IPS-15b (cell line): ENCODE measurements at regions not wholly inside any gene's neighbourhood (a gene's known extent, or its start where the extent isn't known, plus 50 kb on each side); places are given as distances from the start of the nearest gene placed in this dataset.

ENCODE experiments used
- H3K27me3 ChIP-seq: one replicate; pipeline ENCODE4 v1.6.1; 2013; ENCODE audit warnings: low read length; ENCODE audit not compliant: control insufficient read depth, insufficient read depth
- H3K36me3 ChIP-seq: one replicate; pipeline ENCODE4 v1.6.1; 2013; ENCODE audit warnings: low read length; ENCODE audit not compliant: control insufficient read depth, insufficient read depth
- H3K4me1 ChIP-seq: one replicate; pipeline ENCODE4 v1.6.1; 2013; ENCODE audit warnings: mild to moderate bottlenecking, low read length; ENCODE audit not compliant: control insufficient read depth, insufficient read depth
- H3K4me3 ChIP-seq: one replicate; pipeline ENCODE4 v1.5.1; 2013; ENCODE audit warnings: low read depth, low read length
- H3K9ac ChIP-seq: one replicate; pipeline ENCODE4 v1.6.1; 2013; ENCODE audit warnings: low read depth, mild to moderate bottlenecking, low read length
- H3K9me3 ChIP-seq: one replicate; pipeline ENCODE4 v1.6.1; 2013; ENCODE audit warnings: mild to moderate bottlenecking, low read length; ENCODE audit not compliant: control insufficient read depth, insufficient read depth

GRCh38 chr3:43971486-43971885 lies 270.2 kb upstream of the TOPAZ1 start:
- no peak overlapping the region for H3K4me3 ChIP-seq
- H3K36me3 ChIP-seq: no peaks in the 10 kb centered on the region
- no peak overlapping the region for H3K9ac ChIP-seq
- H3K4me1 ChIP-seq: peaks cover 19% of the 10 kb centered on the region
- H3K9me3 ChIP-seq: no peaks in the 10 kb centered on the region
- no peaks in the 10 kb centered on the region for H3K27me3 ChIP-seq

DNA sequence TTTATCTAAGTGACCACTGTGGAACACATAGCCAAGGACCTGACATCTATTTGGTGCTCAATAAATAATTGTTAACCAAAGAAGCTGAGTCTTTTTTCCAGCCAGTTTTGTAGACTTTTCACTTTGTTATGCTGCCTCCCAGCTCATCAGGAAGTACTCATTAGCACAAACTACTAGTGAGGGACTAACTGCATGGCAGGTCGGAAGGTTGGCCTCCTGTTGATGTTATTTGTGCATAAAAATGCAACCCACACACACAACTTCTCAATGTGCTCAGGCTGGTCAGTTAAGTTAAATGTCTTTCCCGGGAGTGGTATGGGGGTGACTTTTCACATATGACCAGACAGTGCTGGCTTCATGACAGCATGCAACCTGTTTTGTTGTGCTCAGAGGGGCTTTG lies 263.0 kb upstream of the TOPAZ1 start:
- no peak overlapping the region for H3K4me3 ChIP-seq
- no peaks in the 10 kb centered on the region for H3K27me3 ChIP-seq
- no peaks in the 10 kb centered on the region for H3K36me3 ChIP-seq
- H3K9ac ChIP-seq: no peak overlapping the region
- H3K4me1 ChIP-seq: peaks cover 8% of the 10 kb centered on the region
- no peaks in the 10 kb centered on the region for H3K9me3 ChIP-seq

DNA sequence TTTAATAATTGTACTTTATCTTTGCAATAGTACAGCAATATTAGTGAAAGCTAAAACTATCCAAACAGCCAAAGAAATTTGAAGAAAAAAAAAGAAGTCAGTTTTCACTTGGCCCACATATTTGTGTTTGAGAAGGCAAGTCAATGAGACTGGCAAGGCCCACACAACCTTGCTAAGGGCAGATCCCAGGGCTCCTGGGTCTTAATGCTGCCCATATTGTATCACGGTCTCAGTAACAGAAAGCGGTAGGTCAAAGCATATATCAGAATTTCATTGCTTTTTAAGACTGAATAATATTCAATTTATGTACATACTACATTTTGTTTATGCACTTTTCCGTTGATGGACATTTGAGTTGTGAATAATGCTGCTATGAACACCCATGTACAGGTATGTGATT lies 262.0 kb upstream of the TOPAZ1 start:
- Histone ChIP-seq H3K9me3 (no peaks in the 10 kb centered on the region), H3K4me3 (no peak overlapping the region), H3K36me3 (no peaks in the 10 kb centered on the region), H3K4me1 (peaks cover 8% of the 10 kb centered on the region), H3K9ac (no peak overlapping the region), H3K27me3 (no peaks in the 10 kb centered on the region)

DNA sequence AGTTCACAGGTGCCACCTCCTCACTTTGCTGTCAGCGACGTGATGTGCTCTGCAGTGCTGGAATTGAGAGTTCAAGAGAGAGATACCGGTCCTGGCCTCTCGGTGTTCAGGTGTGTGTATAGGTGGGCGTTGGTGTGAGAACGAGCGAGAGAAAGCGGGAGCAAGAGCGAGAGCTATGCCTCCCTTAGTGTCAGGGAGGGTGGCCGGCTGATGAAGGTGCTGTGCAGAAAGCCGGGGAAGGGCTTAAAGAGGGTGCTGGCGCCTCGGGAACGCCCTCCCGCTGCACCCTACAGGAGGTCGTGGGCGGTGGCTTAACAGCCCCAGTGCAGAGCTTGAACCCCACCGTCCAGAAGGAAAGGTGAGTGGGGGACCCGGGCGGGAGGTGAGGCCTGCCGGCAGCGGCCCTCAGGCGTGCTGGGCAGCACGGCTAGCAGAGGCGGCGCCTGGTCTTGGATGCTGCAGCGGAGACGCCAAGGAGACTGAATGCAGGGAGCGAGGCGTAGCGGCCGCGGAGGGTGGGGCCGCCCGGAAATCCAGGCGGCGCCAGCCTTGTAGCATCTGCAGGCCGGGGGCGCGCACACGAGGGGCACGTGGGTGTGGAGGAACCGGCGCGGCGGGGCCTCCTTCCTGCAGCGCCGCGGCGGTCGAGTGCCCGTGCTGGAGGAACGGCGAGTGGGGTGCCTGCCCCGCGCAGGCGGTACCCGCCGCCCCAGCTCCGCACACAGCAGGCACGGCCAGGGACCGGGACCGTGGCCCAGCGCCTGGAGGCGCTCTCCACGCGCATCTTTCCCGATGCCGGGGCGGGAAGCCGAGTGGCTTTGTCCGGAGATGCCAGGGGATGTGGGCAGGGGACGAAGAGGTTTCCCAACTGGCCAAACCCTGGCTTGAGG lies 246.8 kb upstream of the TOPAZ1 start:
- Histone ChIP-seq H3K27me3 (peaks cover 68% of the 10 kb centered on the region), H3K4me3 (peak overlapping the region; percentile 87), H3K4me1 (peaks cover 6% of the 10 kb centered on the region), H3K9ac (no peak overlapping the region), H3K36me3 (no peaks in the 10 kb centered on the region), H3K9me3 (no peaks in the 10 kb centered on the region)

DNA sequence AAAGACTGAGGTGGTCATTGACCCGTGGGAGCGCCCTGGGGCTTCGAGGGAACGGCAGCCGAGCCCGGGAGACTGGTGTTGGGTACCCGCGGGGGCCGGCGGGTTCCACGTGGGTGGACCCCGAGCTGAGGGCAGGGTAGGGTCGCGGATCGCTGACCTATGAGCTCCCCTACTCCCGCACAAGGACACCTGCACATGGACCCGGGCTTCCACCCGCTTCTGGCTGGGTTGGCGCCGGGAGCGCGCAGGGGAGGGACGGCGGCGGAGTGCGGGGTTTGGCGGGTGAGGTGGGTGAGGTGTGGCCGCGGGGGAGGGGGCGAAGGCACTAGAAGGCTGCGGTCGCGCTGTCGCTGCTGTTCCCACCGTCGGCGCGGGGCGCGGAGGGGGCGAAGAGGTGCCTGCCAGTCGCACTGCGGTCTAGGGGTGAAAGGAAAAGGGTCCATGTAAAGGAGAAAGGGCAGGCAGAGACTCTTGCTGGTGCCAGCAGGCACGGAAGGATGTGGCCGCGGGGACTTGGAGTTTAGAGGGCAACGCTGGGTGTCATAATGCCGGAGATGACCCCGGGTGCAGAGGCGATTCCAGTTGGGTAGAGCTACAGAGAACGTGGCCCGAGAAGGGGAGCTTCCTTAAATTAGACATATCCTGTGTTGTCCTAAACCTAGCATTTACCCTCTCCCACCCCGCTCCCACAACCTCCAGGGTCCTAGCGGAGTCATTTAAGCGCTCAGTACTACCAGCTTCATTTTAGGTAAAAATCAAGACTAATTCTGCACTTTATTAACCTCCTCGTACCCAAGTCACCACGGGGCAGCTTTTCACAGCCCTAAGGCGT lies 245.9 kb upstream of the TOPAZ1 start:
- peak overlapping the region; percentile 87 for H3K4me3 ChIP-seq
- H3K9ac ChIP-seq: no peak overlapping the region
- H3K9me3 ChIP-seq: no peaks in the 10 kb centered on the region
- H3K27me3 ChIP-seq: peaks cover 69% of the 10 kb centered on the region
- H3K36me3 ChIP-seq: no peaks in the 10 kb centered on the region
- H3K4me1 ChIP-seq: peaks cover 8% of the 10 kb centered on the region

- peaks cover 69% of the 10 kb centered on the region for H3K27me3 ChIP-seq
- peak overlapping the region; percentile 87 for H3K4me3 ChIP-seq
- H3K36me3 ChIP-seq: no peaks in the 10 kb centered on the region
- H3K9ac ChIP-seq: peak overlapping the region; percentile 60
- peaks cover 13% of the 10 kb centered on the region for H3K4me1 ChIP-seq
- no peaks in the 10 kb centered on the region for H3K9me3 ChIP-seq
Measured at GRCh38 chr3:43996379-43997301, 245.0 kb upstream of the TOPAZ1 start.

- Histone ChIP-seq H3K36me3 (no peaks in the 10 kb centered on the region), H3K4me3 (peak overlapping the region; percentile 87), H3K4me1 (peaks cover 13% of the 10 kb centered on the region), H3K27me3 (peaks cover 71% of the 10 kb centered on the region), H3K9me3 (no peaks in the 10 kb centered on the region), H3K9ac (no peak overlapping the region)
Measured at GRCh38 chr3:43997316-43997715, 244.4 kb upstream of the TOPAZ1 start.

GRCh38 chr3:43997788-43998369 lies 243.8 kb upstream of the TOPAZ1 start:
- Histone ChIP-seq H3K9me3 (no peaks in the 10 kb centered on the region), H3K36me3 (no peaks in the 10 kb centered on the region), H3K27me3 (peaks cover 69% of the 10 kb centered on the region), H3K9ac (no peak overlapping the region), H3K4me3 (peak overlapping the region; percentile 87), H3K4me1 (peaks cover 16% of the 10 kb centered on the region)

- Histone ChIP-seq H3K36me3 (no peaks in the 10 kb centered on the region), H3K27me3 (peaks cover 64% of the 10 kb centered on the region), H3K4me1 (peaks cover 16% of the 10 kb centered on the region), H3K4me3 (peak overlapping the region; percentile 87), H3K9me3 (no peaks in the 10 kb centered on the region), H3K9ac (peak overlapping the region; percentile 81)
Measured at GRCh38 chr3:43998370-43998835, 243.3 kb upstream of the TOPAZ1 start.

DNA sequence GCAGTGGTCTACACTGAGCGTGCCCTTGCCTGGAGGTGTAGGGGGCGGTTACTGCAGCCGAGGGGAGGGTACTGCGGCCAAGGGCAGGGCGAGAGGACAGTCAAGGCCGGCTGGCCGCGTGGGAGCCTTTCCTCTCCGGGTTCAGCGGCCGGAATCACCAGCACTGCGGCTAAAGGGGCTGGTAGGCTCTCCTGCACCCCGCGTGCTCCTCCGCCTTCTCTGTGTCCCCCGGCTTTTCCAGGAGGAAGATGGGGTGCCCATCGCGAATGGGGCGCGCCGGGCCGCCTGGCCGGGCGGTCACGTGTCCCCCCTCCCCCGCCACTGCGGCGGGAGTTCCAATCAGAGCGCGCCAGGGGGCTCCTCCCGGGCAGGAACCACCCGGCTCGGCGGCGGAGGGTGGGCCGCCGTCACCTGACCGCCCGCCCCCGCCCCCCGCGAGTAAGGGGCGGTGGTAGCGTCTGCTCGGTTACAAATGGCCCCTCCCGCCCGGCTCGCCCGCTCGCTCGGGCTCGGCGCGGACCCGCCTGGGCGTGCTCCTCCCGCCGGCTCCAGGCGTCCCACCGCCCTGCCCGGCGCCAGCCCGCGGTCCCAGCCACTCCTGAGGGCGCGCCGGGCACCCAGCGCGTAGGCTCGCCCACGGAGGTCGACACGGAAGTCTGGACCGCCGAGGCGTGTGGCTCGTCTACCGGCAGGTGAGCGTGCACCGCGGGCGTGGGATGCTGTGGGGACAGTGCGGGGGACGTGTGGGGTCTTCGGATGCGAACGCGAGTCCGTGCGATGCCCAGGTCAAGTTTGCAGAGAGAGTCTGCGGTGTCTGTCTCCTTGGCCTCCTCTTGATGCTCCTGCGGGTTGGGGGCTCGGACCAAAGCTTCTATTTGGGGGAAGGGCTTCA lies 242.6 kb upstream of the TOPAZ1 start:
- H3K36me3 ChIP-seq: no peaks in the 10 kb centered on the region
- H3K4me1 ChIP-seq: peaks cover 15% of the 10 kb centered on the region
- H3K9ac ChIP-seq: peak overlapping the region; percentile 81
- peaks cover 57% of the 10 kb centered on the region for H3K27me3 ChIP-seq
- H3K9me3 ChIP-seq: no peaks in the 10 kb centered on the region
- H3K4me3 ChIP-seq: peak overlapping the region; percentile 87
